ENCODE measurements at regions not wholly inside any gene's neighbourhood (a gene's known extent, or its start where the extent isn't known, plus 50 kb on each side); places are given as distances from the start of the nearest gene placed in this dataset.

- DNase-seq (ENCODE audit: low read depth), result no peak
Observed at GRCh38 chr15:68500363-68501258, 68.6 kb upstream of the ITGA11 start.

GRCh38 chr15:68501259-68501591, 69.3 kb upstream of the ITGA11 start:
- no peak for DNase-seq (ENCODE audit: low read depth)

GRCh38 chr15:68501616-68502015, 69.7 kb upstream of the ITGA11 start:
- no peak for DNase-seq (ENCODE audit: low read depth)

- no peak for DNase-seq (ENCODE audit: low read depth)
Observed at GRCh38 chr15:68502398-68502901, 70.5 kb upstream of the ITGA11 start.

GRCh38 chr15:68503213-68503612, 71.2 kb upstream of the ITGA11 start:
- no peak for DNase-seq (ENCODE audit: low read depth)

- DNase-seq (ENCODE audit: low read depth), result peak; percentile 52
Observed at GRCh38 chr15:68503791-68504680, 72.1 kb upstream of the ITGA11 start.

- no peak for DNase-seq (ENCODE audit: low read depth)
Observed at GRCh38 chr15:68504681-68505170, 72.8 kb upstream of the ITGA11 start.

GRCh38 chr15:68506071-68506470, 72.7 kb upstream of the CORO2B start:
- no peak for DNase-seq (ENCODE audit: low read depth)

GRCh38 chr15:68507447-68507846, 71.3 kb upstream of the CORO2B start:
- DNase-seq (ENCODE audit: low read depth), result no peak

GRCh38 chr15:68508485-68509189, 70.2 kb upstream of the CORO2B start:
- no peak for DNase-seq (ENCODE audit: low read depth)

GRCh38 chr15:68510558-68510957, 68.2 kb upstream of the CORO2B start:
- DNase-seq (ENCODE audit: low read depth), result no peak

- DNase-seq (ENCODE audit: low read depth), result peak; percentile 71
Observed at GRCh38 chr15:68511073-68511991, 67.5 kb upstream of the CORO2B start.

- DNase-seq (ENCODE audit: low read depth), result no peak
Observed at GRCh38 chr15:68512052-68512451, 66.7 kb upstream of the CORO2B start.

GRCh38 chr15:68512598-68512997, 66.2 kb upstream of the CORO2B start:
- no peak for DNase-seq (ENCODE audit: low read depth)

GRCh38 chr15:68515371-68516095, 63.3 kb upstream of the CORO2B start:
- no peak for DNase-seq (ENCODE audit: low read depth)

- no peak for DNase-seq (ENCODE audit: low read depth)
Observed at GRCh38 chr15:68517285-68517761, 61.5 kb upstream of the CORO2B start.

- DNase-seq (ENCODE audit: low read depth), result no peak
Observed at GRCh38 chr15:68518046-68518445, 60.7 kb upstream of the CORO2B start.

GRCh38 chr15:68518785-68519430, 59.9 kb upstream of the CORO2B start:
- DNase-seq (ENCODE audit: low read depth), result no peak

- peak; percentile 90 for DNase-seq (ENCODE audit: low read depth)
Observed at GRCh38 chr15:68524753-68525584, 53.8 kb upstream of the CORO2B start.
